SK-N-SH treated with all-trans-retinoic acid at 6 μM for 48 hours (cell line): ENCODE measurements at regions not wholly inside any gene's neighbourhood (a gene's known extent, or its start where the extent isn't known, plus 50 kb on each side); places are given as distances from the start of the nearest gene placed in this dataset.
A peak's percentile ranks its signal among the peaks of the same experiment; 100 is the strongest.

Experiments
- ATAC-seq: fragments of 200-7000 bp; cut with Tn5 transposase; 3 replicates; pipeline ENCODE4 v1.9.1; 2020; ENCODE audit warnings: mild to moderate bottlenecking, moderate library complexity
- CSDC2 ChIP-seq: fragments of 250-450 bp; sonication (Bioruptor Pico); IDR thresholded peaks from 2 replicates; pipeline ENCODE4 v1.5.0; 2020; ENCODE audit warnings: mild to moderate bottlenecking, moderate library complexity
- ESRRG ChIP-seq: fragments of 250-450 bp; sonication (Bioruptor Pico); IDR thresholded peaks from 2 replicates; pipeline ENCODE4 v1.6.1; 2021; ENCODE audit warnings: mild to moderate bottlenecking
- GLIS3 ChIP-seq: fragments of 250-450 bp; sonication (Bioruptor Pico); IDR thresholded peaks from 2 replicates; pipeline ENCODE4 v1.5.0; 2020; ENCODE audit warnings: mild to moderate bottlenecking, moderate library complexity
- ISL1 ChIP-seq: fragments of 250-450 bp; sonication (Bioruptor Pico); IDR thresholded peaks from 2 replicates; pipeline ENCODE4 v2.1.2; 2022; ENCODE audit warnings: mild to moderate bottlenecking, moderate library complexity
- OSR1 ChIP-seq: fragments of 250-450 bp; sonication (Bioruptor Pico); IDR thresholded peaks from 2 replicates; pipeline ENCODE4 v1.8.0; 2022; ENCODE audit warnings: moderate library complexity, mild to moderate bottlenecking, inconsistent platforms
- PPARA ChIP-seq: fragments of 250-450 bp; sonication (Bioruptor Pico); IDR thresholded peaks from 2 replicates; pipeline ENCODE4 v1.5.0; 2020; ENCODE audit warnings: mild to moderate bottlenecking, borderline replicate concordance
- RARB ChIP-seq: fragments of 250-450 bp; sonication (Bioruptor Pico); IDR thresholded peaks from 2 replicates; pipeline ENCODE4 v1.8.0; 2021; ENCODE audit warnings: mild to moderate bottlenecking, moderate library complexity
- SNAI2 ChIP-seq: fragments of 250-450 bp; sonication (Bioruptor Pico); IDR thresholded peaks from 2 replicates; pipeline ENCODE4 v1.5.0; 2020; ENCODE audit warnings: mild to moderate bottlenecking, moderate library complexity
- TCF4 ChIP-seq: fragments of 250-450 bp; sonication (Bioruptor Pico); IDR thresholded peaks from 2 replicates; pipeline ENCODE4 v1.8.0; 2021; ENCODE audit warnings: mild to moderate bottlenecking, moderate library complexity, borderline replicate concordance
- TOX ChIP-seq: fragments of 250-450 bp; sonication (Bioruptor Pico); IDR thresholded peaks from 2 replicates; pipeline ENCODE4 v1.8.0; 2021; ENCODE audit warnings: mild to moderate bottlenecking, moderate library complexity, borderline replicate concordance
- ZC3H10 ChIP-seq: fragments of 250-450 bp; sonication (Bioruptor Pico); IDR thresholded peaks from 2 replicates; pipeline ENCODE4 v1.5.1; 2021; ENCODE audit warnings: mild to moderate bottlenecking, moderate library complexity
- ZFP3 ChIP-seq: fragments of 250-450 bp; sonication (Bioruptor Pico); IDR thresholded peaks from 2 replicates; pipeline ENCODE4 v1.5.0; 2020; ENCODE audit warnings: mild to moderate bottlenecking, moderate library complexity
- ZFP30 ChIP-seq: fragments of 450-650 bp; formaldehyde crosslinking; IDR thresholded peaks from 2 replicates; pipeline ENCODE4 v1.5.0; 2022; ENCODE audit warnings: mild to moderate bottlenecking, moderate library complexity
- ZNF565 ChIP-seq: fragments of 450-650 bp; formaldehyde crosslinking; conservative IDR thresholded peaks from 2 replicates; pipeline ENCODE4 v1.5.0; 2020; ENCODE audit warnings: low read depth, mild to moderate bottlenecking, moderate library complexity
- ZNF70 ChIP-seq: fragments of 450-650 bp; formaldehyde crosslinking; IDR thresholded peaks from 2 replicates; pipeline ENCODE4 v1.5.0; 2020; ENCODE audit warnings: mild to moderate bottlenecking, moderate library complexity
- ZNF8 ChIP-seq: fragments of 450-650 bp; formaldehyde crosslinking; IDR thresholded peaks from 2 replicates; pipeline ENCODE4 v1.5.0; 2020; ENCODE audit warnings: mild to moderate bottlenecking, moderate library complexity
- TF ChIP-seq, protein P1 (sequence below): fragments of 250-450 bp; sonication (Bioruptor Pico); IDR thresholded peaks from 2 replicates; pipeline ENCODE4 v1.5.1; 2020; ENCODE audit warnings: low read depth, mild to moderate bottlenecking, moderate library complexity
- TF ChIP-seq, protein P2 (sequence below): fragments of 250-450 bp; sonication (Bioruptor Pico); IDR thresholded peaks from 2 replicates; pipeline ENCODE4 v1.5.0; 2020; ENCODE audit warnings: mild to moderate bottlenecking, moderate library complexity
- TF ChIP-seq, protein P3 (sequence below): fragments of 250-450 bp; sonication (Bioruptor Pico); IDR thresholded peaks from 2 replicates; pipeline ENCODE4 v1.8.0; 2020; ENCODE audit warnings: mild to moderate bottlenecking, moderate library complexity, borderline replicate concordance
- TF ChIP-seq, protein P4 (sequence below): fragments of 250-450 bp; sonication (Bioruptor Pico); IDR thresholded peaks from 2 replicates; pipeline ENCODE4 v1.8.0; 2021; ENCODE audit warnings: low read depth, mild to moderate bottlenecking, moderate library complexity, borderline replicate concordance

GRCh38 chr9:108463932-108464606 lies 391.7 kb downstream of the ACTL7B start (continued):
- TF ChIP-seq OSR1 (CRISPR knock-in tag), result no peak
- TF ChIP-seq ISL1 (CRISPR knock-in tag), result no peak
- TF ChIP-seq RARB, result no peak
- no peak for TF ChIP-seq SNAI2 (CRISPR knock-in tag)
- TF ChIP-seq, protein P1, sequence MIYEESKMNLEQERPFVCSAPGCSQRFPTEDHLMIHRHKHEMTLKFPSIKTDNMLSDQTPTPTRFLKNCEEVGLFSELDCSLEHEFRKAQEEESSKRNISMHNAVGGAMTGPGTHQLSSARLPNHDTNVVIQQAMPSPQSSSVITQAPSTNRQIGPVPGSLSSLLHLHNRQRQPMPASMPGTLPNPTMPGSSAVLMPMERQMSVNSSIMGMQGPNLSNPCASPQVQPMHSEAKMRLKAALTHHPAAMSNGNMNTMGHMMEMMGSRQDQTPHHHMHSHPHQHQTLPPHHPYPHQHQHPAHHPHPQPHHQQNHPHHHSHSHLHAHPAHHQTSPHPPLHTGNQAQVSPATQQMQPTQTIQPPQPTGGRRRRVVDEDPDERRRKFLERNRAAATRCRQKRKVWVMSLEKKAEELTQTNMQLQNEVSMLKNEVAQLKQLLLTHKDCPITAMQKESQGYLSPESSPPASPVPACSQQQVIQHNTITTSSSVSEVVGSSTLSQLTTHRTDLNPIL (CRISPR knock-in tag), result no peak
- no peak for TF ChIP-seq ZNF70 (CRISPR knock-in tag)
- no peak for TF ChIP-seq ZC3H10 (CRISPR knock-in tag)
- no peak for TF ChIP-seq ZFP3
- no peak for TF ChIP-seq TOX (CRISPR knock-in tag)

DNA sequence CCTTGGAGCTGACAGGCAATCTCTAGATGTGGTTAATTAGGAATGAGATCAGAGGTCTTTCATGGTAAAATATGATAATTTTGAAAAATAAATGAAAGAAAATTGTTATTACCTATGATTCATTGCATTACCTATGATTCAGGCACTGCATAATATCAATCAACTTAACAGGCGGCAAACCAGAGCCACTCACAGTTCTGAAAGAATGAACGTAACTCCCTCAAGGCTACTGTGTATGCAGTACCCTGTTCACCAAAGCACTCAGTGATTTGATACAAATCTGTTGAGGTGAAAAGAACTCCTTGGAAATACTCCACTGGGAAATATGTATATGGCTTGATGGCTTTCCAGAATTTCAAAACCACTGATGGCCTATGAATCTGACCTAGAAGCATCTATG lies 398.9 kb downstream of the ACTL7B start:
- ATAC-seq, result no peak
- TF ChIP-seq RARB, result no peak
- no peak for TF ChIP-seq TCF4 (CRISPR knock-in tag)
- no peak for TF ChIP-seq SNAI2 (CRISPR knock-in tag)
- TF ChIP-seq PPARA, result no peak
- no peak for TF ChIP-seq GLIS3 (CRISPR knock-in tag)
- no peak for TF ChIP-seq ESRRG
- TF ChIP-seq CSDC2, result no peak
- TF ChIP-seq, protein P1 (CRISPR knock-in tag), result no peak
- no peak for TF ChIP-seq ZNF8 (CRISPR knock-in tag)
- TF ChIP-seq, all 23 proteins: peak for 0

GRCh38 chr9:108445431-108446071 lies 410.2 kb downstream of the ACTL7B start:
- no peak; the same call in 2 of the 3 replicates for ATAC-seq
- TF ChIP-seq, protein P2, sequence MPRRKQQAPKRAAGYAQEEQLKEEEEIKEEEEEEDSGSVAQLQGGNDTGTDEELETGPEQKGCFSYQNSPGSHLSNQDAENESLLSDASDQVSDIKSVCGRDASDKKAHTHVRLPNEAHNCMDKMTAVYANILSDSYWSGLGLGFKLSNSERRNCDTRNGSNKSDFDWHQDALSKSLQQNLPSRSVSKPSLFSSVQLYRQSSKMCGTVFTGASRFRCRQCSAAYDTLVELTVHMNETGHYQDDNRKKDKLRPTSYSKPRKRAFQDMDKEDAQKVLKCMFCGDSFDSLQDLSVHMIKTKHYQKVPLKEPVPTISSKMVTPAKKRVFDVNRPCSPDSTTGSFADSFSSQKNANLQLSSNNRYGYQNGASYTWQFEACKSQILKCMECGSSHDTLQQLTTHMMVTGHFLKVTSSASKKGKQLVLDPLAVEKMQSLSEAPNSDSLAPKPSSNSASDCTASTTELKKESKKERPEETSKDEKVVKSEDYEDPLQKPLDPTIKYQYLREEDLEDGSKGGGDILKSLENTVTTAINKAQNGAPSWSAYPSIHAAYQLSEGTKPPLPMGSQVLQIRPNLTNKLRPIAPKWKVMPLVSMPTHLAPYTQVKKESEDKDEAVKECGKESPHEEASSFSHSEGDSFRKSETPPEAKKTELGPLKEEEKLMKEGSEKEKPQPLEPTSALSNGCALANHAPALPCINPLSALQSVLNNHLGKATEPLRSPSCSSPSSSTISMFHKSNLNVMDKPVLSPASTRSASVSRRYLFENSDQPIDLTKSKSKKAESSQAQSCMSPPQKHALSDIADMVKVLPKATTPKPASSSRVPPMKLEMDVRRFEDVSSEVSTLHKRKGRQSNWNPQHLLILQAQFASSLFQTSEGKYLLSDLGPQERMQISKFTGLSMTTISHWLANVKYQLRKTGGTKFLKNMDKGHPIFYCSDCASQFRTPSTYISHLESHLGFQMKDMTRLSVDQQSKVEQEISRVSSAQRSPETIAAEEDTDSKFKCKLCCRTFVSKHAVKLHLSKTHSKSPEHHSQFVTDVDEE (CRISPR knock-in tag), result no peak
- TF ChIP-seq, protein P1 (CRISPR knock-in tag), result no peak
- TF ChIP-seq PPARA, result no peak
- TF ChIP-seq, all 23 proteins: peak for 0

DNA sequence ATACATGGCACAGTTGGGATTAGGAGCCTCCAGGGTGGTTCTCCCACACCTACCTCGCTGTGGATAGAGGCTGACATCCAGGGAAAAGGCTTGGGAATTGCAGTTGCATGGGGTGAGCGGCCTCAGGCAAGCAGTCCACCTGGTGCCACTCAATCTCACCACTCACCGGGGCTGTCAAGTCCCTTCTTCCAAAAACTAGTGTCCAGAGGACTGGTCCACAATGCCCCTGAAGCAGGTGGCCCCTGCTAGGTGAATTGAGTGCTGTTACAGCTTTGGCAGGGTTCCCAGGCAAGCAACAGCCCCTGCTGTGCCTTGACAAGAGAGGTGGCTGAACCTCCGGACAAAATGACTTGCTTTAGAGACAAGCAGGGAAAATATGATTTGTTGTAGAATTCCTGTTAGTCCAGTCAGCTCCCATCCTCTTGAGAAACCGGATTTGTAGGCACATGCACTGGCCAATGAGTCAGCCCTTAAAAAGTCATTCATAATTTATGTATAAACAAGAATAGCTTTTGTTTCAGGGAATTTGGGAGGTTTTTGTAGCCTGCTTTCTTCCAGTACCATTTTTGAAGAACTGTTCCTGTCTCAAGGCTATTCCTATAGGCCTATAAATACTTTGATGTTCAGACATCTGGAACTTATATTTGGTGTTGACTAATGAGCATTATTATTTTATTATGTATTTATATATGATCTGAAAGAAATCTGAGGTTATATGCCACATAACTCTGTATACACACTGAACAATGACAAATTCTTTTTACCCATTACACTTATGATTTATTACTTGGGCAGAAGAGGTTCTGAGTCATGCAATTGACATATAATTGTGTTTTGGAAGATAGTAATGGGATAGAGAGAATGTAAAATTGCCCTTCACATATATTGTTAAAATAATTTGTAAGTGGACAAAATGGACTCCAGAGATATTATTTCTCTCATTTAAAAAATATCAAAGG lies 411.1 kb downstream of the ACTL7B start:
- TF ChIP-seq ZFP30 (CRISPR knock-in tag), result no peak
- TF ChIP-seq ZNF70 (CRISPR knock-in tag), result no peak
- TF ChIP-seq, protein P3, sequence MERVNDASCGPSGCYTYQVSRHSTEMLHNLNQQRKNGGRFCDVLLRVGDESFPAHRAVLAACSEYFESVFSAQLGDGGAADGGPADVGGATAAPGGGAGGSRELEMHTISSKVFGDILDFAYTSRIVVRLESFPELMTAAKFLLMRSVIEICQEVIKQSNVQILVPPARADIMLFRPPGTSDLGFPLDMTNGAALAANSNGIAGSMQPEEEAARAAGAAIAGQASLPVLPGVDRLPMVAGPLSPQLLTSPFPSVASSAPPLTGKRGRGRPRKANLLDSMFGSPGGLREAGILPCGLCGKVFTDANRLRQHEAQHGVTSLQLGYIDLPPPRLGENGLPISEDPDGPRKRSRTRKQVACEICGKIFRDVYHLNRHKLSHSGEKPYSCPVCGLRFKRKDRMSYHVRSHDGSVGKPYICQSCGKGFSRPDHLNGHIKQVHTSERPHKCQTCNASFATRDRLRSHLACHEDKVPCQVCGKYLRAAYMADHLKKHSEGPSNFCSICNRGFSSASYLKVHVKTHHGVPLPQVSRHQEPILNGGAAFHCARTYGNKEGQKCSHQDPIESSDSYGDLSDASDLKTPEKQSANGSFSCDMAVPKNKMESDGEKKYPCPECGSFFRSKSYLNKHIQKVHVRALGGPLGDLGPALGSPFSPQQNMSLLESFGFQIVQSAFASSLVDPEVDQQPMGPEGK, result 0 out of 2 replicates have a peak, but pooled peaks have one; percentile 9
- no peak for TF ChIP-seq ZNF565
- no peak for TF ChIP-seq OSR1 (CRISPR knock-in tag)
- TF ChIP-seq, protein P4, sequence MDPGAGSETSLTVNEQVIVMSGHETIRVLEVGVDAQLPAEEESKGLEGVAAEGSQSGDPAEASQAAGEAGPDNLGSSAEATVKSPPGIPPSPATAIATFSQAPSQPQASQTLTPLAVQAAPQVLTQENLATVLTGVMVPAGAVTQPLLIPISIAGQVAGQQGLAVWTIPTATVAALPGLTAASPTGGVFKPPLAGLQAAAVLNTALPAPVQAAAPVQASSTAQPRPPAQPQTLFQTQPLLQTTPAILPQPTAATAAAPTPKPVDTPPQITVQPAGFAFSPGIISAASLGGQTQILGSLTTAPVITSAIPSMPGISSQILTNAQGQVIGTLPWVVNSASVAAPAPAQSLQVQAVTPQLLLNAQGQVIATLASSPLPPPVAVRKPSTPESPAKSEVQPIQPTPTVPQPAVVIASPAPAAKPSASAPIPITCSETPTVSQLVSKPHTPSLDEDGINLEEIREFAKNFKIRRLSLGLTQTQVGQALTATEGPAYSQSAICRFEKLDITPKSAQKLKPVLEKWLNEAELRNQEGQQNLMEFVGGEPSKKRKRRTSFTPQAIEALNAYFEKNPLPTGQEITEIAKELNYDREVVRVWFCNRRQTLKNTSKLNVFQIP (CRISPR knock-in tag), result no peak
- TF ChIP-seq ISL1 (CRISPR knock-in tag), result peak; percentile 68
- TF ChIP-seq, all 23 proteins: peak for 2

More for the DNA sequence above, 411.1 kb downstream of the ACTL7B start:
- peak; percentile 85 for ATAC-seq
